ELR (cell line): ENCODE measurements at regions not wholly inside any gene's neighbourhood (a gene's known extent, or its start where the extent isn't known, plus 50 kb on each side); places are given as distances from the start of the nearest gene placed in this dataset.

Experiments used
- DNase-seq: peaks from one replicate; pipeline ENCODE4 v3.0.0-alpha.2; 2015; ENCODE audit warnings: low read depth

- DNase-seq: no peak
These were observed 129.7 kb downstream of the TDRD15 start for GRCh38 chr2:21253311-21254027.

GRCh38 chr2:21254170-21254965 is 130.6 kb downstream of the TDRD15 start:
- no peak for DNase-seq

- no peak for DNase-seq
These were observed 132.2 kb downstream of the TDRD15 start for GRCh38 chr2:21256006-21256405.

- DNase-seq: no peak
These were observed 133.9 kb downstream of the TDRD15 start for GRCh38 chr2:21257621-21258020.

GRCh38 chr2:21258082-21258481 is 134.3 kb downstream of the TDRD15 start:
- DNase-seq: no peak

- no peak for DNase-seq
These were observed 136.5 kb downstream of the TDRD15 start for GRCh38 chr2:21260311-21260710.

GRCh38 chr2:21261591-21261990 is 137.8 kb downstream of the TDRD15 start:
- no peak for DNase-seq

GRCh38 chr2:21262426-21262940 is 138.7 kb downstream of the TDRD15 start:
- no peak for DNase-seq

GRCh38 chr2:21263622-21264021 is 139.9 kb downstream of the TDRD15 start:
- no peak for DNase-seq

GRCh38 chr2:21265752-21266151 is 142.0 kb downstream of the TDRD15 start:
- no peak for DNase-seq

- no peak for DNase-seq
These were observed 143.6 kb downstream of the TDRD15 start for GRCh38 chr2:21267232-21267835.

GRCh38 chr2:21268197-21268877 is 144.6 kb downstream of the TDRD15 start:
- DNase-seq: no peak

GRCh38 chr2:21268878-21269224 is 145.1 kb downstream of the TDRD15 start:
- DNase-seq: no peak

- DNase-seq: no peak
These were observed 145.6 kb downstream of the TDRD15 start for GRCh38 chr2:21269382-21269781.

GRCh38 chr2:21270083-21270491 is 146.3 kb downstream of the TDRD15 start:
- DNase-seq: no peak

- DNase-seq: no peak
These were observed 146.9 kb downstream of the TDRD15 start for GRCh38 chr2:21270708-21271122.

- DNase-seq: no peak
These were observed 152.4 kb downstream of the TDRD15 start for GRCh38 chr2:21276163-21276562.

GRCh38 chr2:21277068-21278056 is 153.6 kb downstream of the TDRD15 start:
- DNase-seq: no peak

GRCh38 chr2:21279525-21279924 is 155.8 kb downstream of the TDRD15 start:
- no peak for DNase-seq

GRCh38 chr2:21280793-21281192 is 157.0 kb downstream of the TDRD15 start:
- DNase-seq: no peak

GRCh38 chr2:21281384-21281783 is 157.6 kb downstream of the TDRD15 start:
- no peak for DNase-seq
